ENCODE measurements at regions not wholly inside any gene's neighbourhood (a gene's known extent, or its start where the extent isn't known, plus 50 kb on each side); places are given as distances from the start of the nearest gene placed in this dataset.

GRCh38 chr6:90637320-90637719 lies 50.4 kb upstream of the MAP3K7 start:
- DNase-seq (ENCODE audit: low spot score), result no peak
